ENCODE measurements at regions not wholly inside any gene's neighbourhood (a gene's known extent, or its start where the extent isn't known, plus 50 kb on each side); places are given as distances from the start of the nearest gene placed in this dataset.

DNA sequence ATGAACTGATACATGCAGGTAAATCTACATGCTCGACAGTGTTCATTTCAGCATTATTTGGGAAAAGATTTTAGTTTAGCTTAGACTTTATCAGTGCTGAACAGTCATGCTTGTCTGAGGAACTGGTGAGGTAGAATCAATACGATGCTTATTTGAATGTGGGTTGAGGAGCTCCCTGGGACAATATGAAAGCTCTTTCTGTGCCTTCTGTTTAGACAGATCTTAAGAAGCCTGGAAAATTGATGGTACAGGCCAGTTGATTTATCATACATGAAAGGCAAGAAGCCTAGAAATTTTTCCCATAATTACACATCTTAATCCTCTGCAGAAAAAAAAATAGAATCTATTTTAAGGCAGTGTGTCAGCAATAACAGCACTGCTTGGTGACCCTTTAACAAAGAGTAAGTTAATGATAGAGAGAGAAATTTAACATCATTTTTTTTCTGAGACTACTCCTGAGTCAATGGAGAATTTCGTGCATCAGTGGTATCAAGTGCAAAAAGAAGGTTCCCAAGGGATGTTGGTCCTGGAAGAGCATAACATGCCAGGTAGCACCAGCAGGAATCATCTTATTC is 252.2 kb upstream of the CDH20 start:
- no peak overlapping the region for H3K4me3 ChIP-seq (ENCODE audit: low read length)
- DNase-seq (ENCODE audit: low read depth), result no peak
- TF ChIP-seq, protein P1, sequence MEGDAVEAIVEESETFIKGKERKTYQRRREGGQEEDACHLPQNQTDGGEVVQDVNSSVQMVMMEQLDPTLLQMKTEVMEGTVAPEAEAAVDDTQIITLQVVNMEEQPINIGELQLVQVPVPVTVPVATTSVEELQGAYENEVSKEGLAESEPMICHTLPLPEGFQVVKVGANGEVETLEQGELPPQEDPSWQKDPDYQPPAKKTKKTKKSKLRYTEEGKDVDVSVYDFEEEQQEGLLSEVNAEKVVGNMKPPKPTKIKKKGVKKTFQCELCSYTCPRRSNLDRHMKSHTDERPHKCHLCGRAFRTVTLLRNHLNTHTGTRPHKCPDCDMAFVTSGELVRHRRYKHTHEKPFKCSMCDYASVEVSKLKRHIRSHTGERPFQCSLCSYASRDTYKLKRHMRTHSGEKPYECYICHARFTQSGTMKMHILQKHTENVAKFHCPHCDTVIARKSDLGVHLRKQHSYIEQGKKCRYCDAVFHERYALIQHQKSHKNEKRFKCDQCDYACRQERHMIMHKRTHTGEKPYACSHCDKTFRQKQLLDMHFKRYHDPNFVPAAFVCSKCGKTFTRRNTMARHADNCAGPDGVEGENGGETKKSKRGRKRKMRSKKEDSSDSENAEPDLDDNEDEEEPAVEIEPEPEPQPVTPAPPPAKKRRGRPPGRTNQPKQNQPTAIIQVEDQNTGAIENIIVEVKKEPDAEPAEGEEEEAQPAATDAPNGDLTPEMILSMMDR (conservative IDR thresholded peaks at IDR 0.05; ENCODE audit: low read depth, low read length), result no peak

DNA sequence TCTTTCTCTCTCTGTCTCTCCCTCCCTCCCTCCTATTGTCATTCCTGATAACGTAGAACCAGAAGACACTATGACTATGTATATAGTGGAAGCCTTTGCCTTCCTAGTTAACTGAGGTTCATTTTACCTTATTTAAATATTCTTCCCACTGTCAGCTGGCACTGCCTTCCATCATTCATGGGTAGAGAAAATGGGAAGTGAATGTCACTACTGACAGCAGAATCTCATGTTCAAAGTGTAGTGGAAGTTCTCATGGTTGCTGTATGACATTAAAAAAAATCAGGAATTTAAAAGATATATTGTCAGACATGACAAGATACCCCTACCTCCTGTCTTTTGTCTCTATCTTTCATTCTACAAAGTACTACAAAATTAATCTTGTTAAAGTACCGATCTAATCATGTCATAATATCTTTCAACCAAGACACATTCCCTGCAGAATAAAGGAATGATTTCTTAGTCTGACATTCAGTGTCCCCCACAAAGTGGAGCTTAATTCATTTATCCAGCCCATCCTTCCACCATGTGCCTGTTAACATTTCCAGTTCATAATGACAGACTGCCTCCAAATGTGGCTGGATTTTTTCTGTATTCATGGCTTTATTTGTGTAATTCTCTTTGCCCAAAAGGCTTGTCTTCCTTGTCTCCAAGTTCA is 250.1 kb upstream of the CDH20 start:
- H3K4me3 ChIP-seq (ENCODE audit: low read length), result no peak overlapping the region
- TF ChIP-seq, protein P1 (conservative IDR thresholded peaks at IDR 0.05; ENCODE audit: low read depth, low read length), result no peak
- no peak for DNase-seq (ENCODE audit: low read depth)

DNA sequence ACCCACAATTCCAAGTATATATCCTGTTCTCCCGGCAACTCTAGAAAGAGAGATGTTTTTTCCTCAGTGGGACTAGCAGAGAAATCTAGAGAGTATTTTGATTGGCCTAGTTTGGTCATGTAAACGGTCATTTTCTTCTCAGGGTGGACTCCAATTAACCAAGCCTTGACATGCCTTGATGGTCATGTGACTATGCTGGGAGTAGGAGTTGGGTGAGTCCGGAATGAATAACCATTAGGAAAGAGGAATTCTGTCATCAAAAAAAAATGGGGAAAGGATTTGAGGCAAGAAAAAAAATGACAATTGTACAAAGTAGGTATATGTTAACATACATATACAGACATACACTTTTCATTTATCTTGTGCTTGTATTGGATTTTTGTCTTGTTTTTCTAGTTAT is 248.2 kb upstream of the CDH20 start:
- TF ChIP-seq, protein P1 (conservative IDR thresholded peaks at IDR 0.05; ENCODE audit: low read depth, low read length), result no peak
- H3K4me3 ChIP-seq (ENCODE audit: low read length), result no peak overlapping the region
- no peak for DNase-seq (ENCODE audit: low read depth)

DNA sequence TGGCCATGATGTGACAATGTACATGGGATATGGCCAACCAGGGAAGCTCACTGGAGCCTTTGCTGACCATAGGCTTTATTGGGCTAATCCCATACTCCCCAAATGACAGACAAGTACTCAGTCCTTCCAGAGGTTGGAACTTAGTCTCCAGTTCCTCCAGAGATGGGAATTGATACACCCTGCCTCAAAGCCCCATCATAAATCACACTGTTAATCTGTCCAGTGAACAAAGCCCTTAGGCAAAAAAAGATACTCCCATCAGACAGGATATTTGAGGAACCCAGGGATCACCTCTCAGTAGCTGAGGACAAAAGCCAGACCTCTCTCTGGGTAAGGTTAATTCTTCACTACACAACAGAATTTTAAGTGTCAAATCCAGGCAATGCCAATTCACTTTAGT is 247.5 kb upstream of the CDH20 start:
- no peak overlapping the region for H3K4me3 ChIP-seq (ENCODE audit: low read length)
- TF ChIP-seq, protein P1 (conservative IDR thresholded peaks at IDR 0.05; ENCODE audit: low read depth, low read length), result no peak
- no peak for DNase-seq (ENCODE audit: low read depth)

DNA sequence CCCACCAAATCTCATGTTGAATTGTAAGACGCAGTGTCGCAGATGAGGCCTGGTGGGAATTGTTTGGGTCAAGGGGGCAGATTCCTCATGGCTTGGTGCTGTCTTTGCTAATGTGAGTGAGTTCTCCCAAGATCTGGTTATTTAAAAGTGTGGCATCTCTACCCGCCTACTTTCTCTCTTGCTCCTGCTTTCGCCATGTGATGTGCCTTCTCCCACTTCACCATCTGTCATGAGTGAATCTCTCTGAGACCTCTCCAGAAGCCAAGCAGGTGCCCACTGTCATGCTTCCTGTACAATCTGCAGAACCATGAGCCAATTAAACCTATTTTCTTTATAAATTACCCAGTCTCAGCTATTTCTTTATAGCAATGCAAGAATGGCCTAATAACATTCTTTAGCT is 246.6 kb upstream of the CDH20 start:
- no peak overlapping the region for H3K4me3 ChIP-seq (ENCODE audit: low read length)
- no peak for DNase-seq (ENCODE audit: low read depth)
- TF ChIP-seq, protein P1 (conservative IDR thresholded peaks at IDR 0.05; ENCODE audit: low read depth, low read length), result no peak

DNA sequence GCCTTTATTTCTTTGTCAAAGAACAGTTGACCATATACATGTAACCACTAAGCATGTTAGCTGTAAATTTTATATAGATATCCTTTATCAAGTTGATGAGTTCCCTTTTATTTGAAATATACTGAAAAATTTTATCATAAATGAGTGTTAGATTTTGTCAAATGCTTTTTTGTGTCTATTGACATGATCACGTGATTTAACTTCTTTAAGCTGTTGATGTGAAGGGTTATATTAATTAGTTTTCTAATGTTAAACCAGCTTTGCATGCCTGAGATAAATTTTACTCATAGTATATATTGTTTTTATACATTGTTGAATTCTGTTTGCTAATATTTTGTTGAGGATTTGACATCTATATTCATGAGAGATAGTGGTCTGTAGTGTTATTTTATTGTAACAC is 241.9 kb upstream of the CDH20 start:
- no peak for DNase-seq (ENCODE audit: low read depth)
- H3K4me3 ChIP-seq (ENCODE audit: low read length), result no peak overlapping the region
- TF ChIP-seq, protein P1 (conservative IDR thresholded peaks at IDR 0.05; ENCODE audit: low read depth, low read length), result no peak

DNA sequence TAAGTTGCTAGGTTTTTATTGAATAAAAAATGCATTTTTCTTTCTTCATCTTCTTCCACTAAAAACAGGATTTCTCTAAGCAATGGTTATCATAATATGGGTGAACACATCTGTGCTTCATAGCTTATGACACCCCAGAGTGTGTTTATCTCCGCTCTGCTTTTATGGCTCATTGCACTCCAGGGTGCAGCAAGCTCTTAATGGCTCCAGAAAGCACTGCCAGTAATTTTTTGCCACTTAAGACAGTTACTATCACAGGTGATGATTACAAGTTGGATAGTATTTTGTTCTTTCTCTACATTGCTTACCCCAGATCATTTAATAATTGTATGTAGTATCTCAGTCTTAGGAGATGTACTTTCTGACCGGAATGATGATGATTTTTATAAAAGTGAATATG is 239.3 kb upstream of the CDH20 start:
- DNase-seq (ENCODE audit: low read depth), result no peak
- TF ChIP-seq, protein P1 (conservative IDR thresholded peaks at IDR 0.05; ENCODE audit: low read depth, low read length), result no peak
- no peak overlapping the region for H3K4me3 ChIP-seq (ENCODE audit: low read length)
